ENCODE measurements at regions not wholly inside any gene's neighbourhood (a gene's known extent, or its start where the extent isn't known, plus 50 kb on each side); places are given as distances from the start of the nearest gene placed in this dataset.

- DNase-seq (ENCODE audit: low read depth, low spot score), result no peak
- H3K27ac ChIP-seq, result no peak overlapping the region
Observed at GRCh38 chr13:65911546-65912193, 1318.5 kb downstream of the PCDH9 start.

- no peak overlapping the region for H3K27ac ChIP-seq
- no peak for DNase-seq (ENCODE audit: low read depth, low spot score)
Observed at GRCh38 chr13:65909501-65909900, 1320.6 kb downstream of the PCDH9 start.

- DNase-seq (ENCODE audit: low read depth, low spot score), result no peak
- no peak overlapping the region for H3K27ac ChIP-seq
Observed at GRCh38 chr13:65907666-65908525, 1322.2 kb downstream of the PCDH9 start.

- no peak for DNase-seq (ENCODE audit: low read depth, low spot score)
- H3K27ac ChIP-seq, result no peak overlapping the region
Observed at GRCh38 chr13:65901723-65902122, 1328.4 kb downstream of the PCDH9 start.

GRCh38 chr13:65894049-65894448, 1336.1 kb downstream of the PCDH9 start:
- no peak overlapping the region for H3K27ac ChIP-seq
- no peak for DNase-seq (ENCODE audit: low read depth, low spot score)

- no peak overlapping the region for H3K27ac ChIP-seq
- no peak for DNase-seq (ENCODE audit: low read depth, low spot score)
Observed at GRCh38 chr13:65892859-65893258, 1337.3 kb downstream of the PCDH9 start.

GRCh38 chr13:65889368-65889767, 1340.8 kb downstream of the PCDH9 start:
- no peak overlapping the region for H3K27ac ChIP-seq
- DNase-seq (ENCODE audit: low read depth, low spot score), result no peak

- H3K27ac ChIP-seq, result no peak overlapping the region
- DNase-seq (ENCODE audit: low read depth, low spot score), result no peak
Observed at GRCh38 chr13:65882810-65883209, 1347.3 kb downstream of the PCDH9 start.

GRCh38 chr13:65881561-65882155, 1348.5 kb downstream of the PCDH9 start:
- DNase-seq (ENCODE audit: low read depth, low spot score), result peak; percentile 5
- H3K27ac ChIP-seq, result peak overlapping the region; percentile 17

GRCh38 chr13:65875031-65875430, 1355.1 kb downstream of the PCDH9 start:
- DNase-seq (ENCODE audit: low read depth, low spot score), result no peak
- H3K27ac ChIP-seq, result no peak overlapping the region

- DNase-seq (ENCODE audit: low read depth, low spot score), result no peak
- H3K27ac ChIP-seq, result no peak overlapping the region
Observed at GRCh38 chr13:65872448-65872847, 1357.7 kb downstream of the PCDH9 start.

GRCh38 chr13:65868884-65869283, 1361.3 kb downstream of the PCDH9 start:
- no peak overlapping the region for H3K27ac ChIP-seq
- DNase-seq (ENCODE audit: low read depth, low spot score), result no peak

- no peak for DNase-seq (ENCODE audit: low read depth, low spot score)
- no peak overlapping the region for H3K27ac ChIP-seq
Observed at GRCh38 chr13:65868099-65868498, 1362.0 kb downstream of the PCDH9 start.

GRCh38 chr13:65866138-65866537, 1364.0 kb downstream of the PCDH9 start:
- H3K27ac ChIP-seq, result no peak overlapping the region
- no peak for DNase-seq (ENCODE audit: low read depth, low spot score)

- no peak for DNase-seq (ENCODE audit: low read depth, low spot score)
- no peak overlapping the region for H3K27ac ChIP-seq
Observed at GRCh38 chr13:65865206-65865605, 1364.9 kb downstream of the PCDH9 start.

GRCh38 chr13:65864039-65864438, 1366.1 kb downstream of the PCDH9 start:
- DNase-seq (ENCODE audit: low read depth, low spot score), result no peak
- H3K27ac ChIP-seq, result no peak overlapping the region

- H3K27ac ChIP-seq, result no peak overlapping the region
- DNase-seq (ENCODE audit: low read depth, low spot score), result no peak
Observed at GRCh38 chr13:65860306-65860705, 1369.8 kb downstream of the PCDH9 start.

- no peak overlapping the region for H3K27ac ChIP-seq
- DNase-seq (ENCODE audit: low read depth, low spot score), result no peak
Observed at GRCh38 chr13:65857942-65858565, 1372.1 kb downstream of the PCDH9 start.

- H3K27ac ChIP-seq, result no peak overlapping the region
- no peak for DNase-seq (ENCODE audit: low read depth, low spot score)
Observed at GRCh38 chr13:65856431-65856830, 1373.7 kb downstream of the PCDH9 start.

- no peak overlapping the region for H3K27ac ChIP-seq
- DNase-seq (ENCODE audit: low read depth, low spot score), result no peak
Observed at GRCh38 chr13:65855242-65855805, 1374.8 kb downstream of the PCDH9 start.

- no peak for DNase-seq (ENCODE audit: low read depth, low spot score)
- H3K27ac ChIP-seq, result no peak overlapping the region
Observed at GRCh38 chr13:65854431-65854830, 1375.7 kb downstream of the PCDH9 start.
